Stimulated activated CD4-positive, alpha-beta T cell treated with anti-CD3 and anti-CD28 coated beads, Interleukin-1b, Interleukin-23, amount 100 ng/mL, for 24 hours (primary cell): ENCODE measurements at regions not wholly inside any gene's neighbourhood (a gene's known extent, or its start where the extent isn't known, plus 50 kb on each side); places are given as distances from the start of the nearest gene placed in this dataset.

Experiments
- DNase-seq, 4 experiments: peaks; one replicate each; pipeline ENCODE4 v3.0.0-alpha.2; 2020; ENCODE audit warnings: low read depth in 4 of 4, low spot score in 1 of 4

DNA sequence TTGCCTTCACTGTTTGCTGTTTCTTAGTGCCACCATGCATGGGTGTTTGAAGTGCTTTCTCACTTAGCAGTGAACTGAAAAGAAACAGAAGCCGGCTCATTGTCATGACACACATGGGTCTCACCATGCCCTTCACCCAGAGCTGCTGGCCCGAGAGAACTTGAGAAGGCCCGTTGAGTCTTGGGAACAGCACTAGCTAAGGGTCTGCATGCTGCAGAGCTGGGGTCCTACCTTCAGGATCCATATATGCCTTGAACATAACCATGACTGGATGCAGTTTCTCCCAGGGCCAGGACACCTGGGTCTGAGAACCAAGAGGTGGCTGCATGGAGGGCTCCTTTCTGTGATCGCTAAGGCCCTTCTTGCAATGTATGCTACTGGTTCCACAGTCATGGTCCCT, 245.5 kb upstream of the HS6ST1 start:
- no peak for DNase-seq

DNA sequence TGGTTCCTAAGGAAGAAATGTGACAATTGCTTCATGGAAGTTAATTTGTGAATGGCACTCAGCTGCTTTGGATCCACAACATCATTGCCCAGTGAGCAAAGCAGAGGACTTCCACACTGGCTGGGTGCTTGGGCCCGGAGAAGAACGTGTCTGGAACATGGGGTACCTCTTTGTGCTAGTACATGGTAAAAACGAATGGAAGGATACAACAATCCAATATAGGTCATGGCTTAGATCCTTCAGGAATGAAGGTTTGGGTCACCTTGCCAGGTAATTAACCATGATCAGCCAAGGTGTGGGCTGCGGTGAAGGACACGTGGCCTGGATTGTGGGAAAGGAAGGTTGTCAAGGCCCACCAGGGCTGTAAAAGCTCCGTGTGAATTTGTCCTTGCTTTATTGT, 245.9 kb upstream of the HS6ST1 start:
- no peak for DNase-seq

DNA sequence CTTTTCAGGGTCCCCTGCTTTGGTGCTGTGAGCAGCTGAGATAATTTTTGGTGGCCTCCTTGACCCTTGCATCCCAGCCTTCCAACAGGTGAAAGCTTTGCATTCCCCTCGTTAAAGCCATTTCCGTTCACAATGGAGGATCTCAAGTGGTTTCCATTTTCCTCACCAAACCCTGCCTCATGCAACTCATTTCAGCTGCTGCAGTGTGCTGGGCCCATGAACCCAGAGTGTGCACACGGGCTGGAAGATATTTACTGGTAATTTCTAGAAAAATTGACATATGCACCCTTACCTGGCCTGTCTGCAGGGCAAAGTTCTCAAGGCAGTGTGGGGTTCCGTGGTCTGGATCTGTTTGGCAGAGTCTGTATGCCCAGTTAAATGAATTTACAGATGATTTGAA, 246.8 kb upstream of the HS6ST1 start:
- no peak for DNase-seq

DNA sequence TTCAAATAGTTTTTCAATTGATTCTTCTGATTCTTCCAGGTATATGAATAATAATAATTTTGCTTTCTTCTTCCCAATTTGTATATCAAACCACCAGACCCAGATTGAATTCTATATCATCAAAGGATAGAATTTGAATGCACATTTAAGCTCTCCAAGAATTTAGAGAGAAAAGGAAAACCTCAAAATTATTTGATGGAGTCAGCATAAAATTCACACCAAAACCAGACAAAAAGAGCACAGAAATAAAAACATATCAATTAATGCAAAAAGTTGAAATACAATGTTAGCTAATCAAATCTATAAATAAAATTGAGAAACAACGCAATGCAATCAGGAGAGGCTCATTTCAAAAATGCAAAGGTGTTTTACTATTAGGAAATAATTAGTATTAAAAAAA, 248.0 kb upstream of the HS6ST1 start:
- no peak for DNase-seq

DNA sequence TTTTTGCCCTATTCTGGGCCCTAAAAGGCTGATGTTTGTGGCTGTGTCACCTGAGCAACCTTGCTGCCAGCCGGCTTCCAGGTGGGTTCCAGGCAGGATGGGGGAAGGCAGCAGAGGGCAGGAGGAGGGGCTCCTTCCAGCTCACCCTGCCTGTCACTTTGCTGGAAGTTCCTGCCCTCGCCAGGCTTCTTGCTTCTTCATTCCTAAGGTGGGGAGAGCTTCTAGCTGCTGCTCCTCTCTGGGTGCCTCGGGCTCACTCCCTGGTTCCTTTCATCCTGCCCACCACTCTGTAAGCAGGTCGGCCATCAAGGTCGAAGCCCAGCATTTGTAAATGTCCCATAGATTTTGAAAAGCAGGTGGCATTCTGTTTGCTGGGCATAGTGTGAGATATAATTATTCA, 249.4 kb upstream of the HS6ST1 start:
- no peak for DNase-seq

DNA sequence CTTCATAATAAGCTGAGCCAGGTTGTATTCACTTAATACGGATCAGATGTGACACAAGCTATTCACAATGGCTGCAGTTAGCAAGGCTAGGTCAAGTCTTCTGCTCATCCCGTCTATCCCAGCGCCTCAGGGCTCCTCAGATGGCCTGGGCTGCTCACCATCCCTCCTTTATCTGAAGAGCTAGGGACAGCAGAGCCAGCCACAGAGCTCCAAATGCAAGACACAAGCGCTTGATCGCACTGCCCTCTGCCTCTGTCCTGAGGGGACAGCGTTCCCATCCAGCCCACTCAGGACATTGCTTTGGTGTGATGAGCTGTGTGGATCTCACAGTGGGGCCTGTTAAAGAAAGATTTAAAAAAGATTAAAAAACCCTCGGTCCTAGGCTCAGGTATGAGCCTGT, 254.4 kb upstream of the HS6ST1 start:
- DNase-seq = no peak

DNA sequence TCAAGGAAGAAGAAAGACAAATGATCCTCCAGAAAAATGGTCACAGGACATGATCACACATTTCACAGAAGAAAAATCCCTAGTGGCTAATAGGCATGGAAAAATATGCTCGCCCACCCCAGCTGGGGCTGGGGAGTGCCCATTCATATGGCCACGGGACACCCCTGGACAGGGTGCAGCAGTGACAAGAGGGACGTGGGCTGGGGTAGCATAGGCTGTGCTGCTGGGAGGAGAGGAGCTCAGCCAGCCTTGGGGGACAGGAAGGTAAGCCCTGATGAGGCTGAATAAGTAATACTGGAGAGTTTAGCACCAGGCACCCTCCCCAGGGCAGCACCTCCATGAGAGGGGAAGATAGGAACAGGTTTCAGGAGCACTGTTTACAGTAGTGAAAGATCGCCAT, 254.9 kb upstream of the HS6ST1 start:
- no peak for DNase-seq

DNA sequence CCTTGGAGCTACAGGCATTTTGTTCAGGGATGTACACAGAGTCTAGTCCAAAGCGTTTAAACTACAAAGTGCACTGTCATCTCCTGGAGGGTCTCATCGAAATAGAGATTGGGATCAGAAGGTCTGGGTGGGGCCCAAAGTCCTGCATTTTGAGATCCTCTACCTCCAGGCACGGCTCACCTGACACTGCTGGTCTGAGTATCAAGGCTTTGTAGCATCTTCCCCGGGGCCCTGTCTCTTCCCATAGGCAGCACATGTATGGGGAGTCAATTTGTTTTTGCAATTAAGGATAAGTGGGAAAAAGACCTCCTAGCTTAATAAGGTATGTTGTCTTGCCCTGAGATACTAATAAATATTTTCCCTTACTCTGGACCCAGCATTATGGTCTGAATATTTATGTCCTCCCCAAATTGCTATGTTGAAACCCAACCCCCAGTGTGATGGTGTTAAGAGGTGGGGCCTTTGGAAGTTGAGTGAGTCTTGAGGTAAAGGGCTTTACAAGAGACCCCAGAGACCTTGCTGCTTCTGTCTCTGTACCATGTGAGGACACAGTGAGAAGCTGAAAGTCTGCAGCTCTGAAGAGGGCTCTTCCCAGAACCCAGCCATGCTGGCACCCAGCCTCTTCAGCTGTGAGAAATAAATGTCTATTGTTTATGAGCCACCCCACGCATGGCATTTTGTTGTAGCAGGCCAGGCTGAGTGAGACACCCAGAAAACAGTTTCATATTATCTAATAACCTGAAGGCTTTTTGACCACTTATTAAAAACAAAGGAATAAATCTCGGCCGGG, 258.7 kb upstream of the HS6ST1 start:
- DNase-seq = no peak

DNA sequence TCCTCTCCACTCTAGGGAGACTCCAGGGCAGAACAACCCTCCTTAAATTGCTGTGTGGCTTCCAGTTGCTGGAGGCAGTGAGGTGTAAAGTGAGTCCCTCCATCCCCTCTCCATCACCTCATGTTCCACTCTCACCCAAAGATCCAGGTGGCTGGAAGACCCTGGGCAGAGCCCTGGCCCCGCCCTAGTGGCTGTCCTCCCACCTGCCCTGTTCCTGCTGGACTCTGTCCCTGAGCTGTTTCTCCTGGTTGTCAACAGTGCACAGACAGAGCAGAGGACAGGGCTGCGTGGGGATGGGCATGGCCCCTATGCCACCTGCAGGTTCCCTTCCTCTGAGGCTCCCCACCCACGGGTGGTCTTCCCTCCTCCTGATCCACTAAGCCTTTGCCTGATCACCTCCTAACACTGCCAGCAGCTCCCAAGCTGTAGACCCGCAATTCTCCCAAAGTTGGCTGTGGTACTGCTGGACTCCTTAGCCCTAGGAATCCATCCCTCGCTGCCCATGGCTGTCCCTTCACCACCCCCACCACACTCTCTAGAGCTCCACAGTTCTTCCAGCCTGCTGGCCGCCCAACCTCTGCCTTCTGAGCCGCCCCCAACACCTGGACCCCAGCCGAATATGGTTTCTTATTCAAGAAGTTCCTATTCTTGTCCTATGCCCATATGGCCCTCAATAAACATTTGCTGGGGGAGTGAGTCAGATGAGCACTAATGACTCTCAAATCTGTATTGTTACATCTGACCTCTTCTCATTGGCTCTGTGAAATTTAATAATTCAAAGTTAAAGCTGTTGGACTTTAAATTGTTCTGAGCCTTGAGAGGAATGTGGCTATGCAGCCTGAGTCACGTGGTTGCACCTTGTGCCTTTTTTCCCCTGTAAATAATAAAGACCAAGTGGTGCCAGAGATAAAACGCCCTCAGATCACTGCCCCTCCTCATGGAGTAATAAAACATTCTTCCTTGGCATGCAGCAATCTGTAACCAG, 260.0 kb upstream of the HS6ST1 start:
- no peak for DNase-seq

DNA sequence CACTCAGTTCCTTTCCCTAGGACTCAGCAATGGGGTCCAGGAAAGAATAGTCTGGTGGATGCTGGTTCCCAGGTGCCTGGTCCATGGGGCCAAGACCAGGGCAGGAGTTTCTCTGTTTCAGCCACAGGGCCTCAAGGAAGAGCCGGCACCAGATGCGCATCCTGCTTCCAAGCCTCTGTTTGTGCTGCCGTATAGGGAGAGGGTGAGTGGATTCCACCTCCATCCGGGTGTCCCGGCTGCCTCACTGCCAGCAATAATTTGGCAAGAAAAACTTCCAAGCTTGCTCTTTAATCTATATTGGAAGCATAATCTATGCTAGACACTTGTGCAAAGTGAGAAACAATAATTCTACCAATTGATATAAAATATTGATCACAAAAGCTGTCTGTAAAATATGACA, 261.2 kb upstream of the HS6ST1 start:
- DNase-seq = no peak

DNA sequence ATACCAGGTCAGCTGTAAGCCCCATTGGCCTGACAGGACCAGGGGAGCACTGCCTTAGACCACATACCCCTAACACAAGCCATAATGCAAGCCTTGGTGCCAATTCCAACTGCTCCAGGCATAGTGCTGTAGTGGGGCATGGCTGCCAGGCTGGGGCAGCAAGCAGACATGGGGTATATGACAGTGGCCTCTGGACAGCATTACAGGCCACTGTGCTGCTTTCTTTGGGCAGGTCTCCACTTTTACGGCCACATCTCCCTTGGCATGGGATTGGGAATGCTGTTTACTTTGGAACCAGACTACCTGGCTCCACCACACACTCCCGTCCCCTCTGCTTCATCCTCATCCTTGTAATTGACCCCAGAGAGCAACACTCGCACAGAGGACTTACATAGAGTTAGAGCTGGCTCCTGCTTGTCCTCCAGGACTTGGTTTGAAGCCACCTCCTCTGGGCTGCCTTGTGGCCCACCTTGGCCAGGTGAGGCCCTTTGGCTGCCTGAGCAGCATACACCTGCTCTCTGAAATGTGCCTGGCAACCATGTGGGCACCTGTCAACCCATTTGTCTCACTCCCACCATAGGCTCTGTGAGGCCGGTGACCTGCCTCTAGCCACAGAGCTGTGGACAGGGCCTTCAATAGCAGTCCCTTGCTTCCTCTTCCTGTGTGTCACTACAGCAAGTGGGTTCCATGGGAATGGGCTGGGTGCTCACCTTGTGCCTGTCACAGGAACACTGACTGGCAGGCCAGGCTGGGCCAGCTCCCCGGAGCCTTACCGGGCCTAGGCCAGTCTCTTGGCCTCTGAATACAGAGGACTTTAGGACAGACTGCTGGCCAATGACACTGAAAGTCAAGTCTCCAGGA, 262.6 kb upstream of the HS6ST1 start:
- no peak for DNase-seq

DNA sequence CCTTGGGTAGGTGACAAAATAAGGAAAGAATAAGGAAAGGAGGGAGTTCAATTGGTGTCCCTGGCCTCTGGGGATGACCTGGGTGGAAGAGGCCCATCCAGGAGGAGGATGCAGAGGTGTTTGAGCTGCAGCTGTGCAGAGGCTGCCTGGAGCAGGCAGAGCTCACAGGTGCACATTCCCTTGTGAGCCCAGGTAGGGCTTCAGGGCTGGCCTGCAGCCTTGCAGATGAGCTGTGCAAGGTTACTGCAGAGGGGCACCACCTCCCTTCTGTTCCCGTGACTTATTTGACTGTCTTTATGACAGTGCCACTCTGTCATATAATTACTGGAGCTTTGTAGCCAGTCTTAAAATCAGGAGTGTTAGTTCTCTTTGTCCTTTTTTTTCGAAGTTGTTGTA, 263.2 kb upstream of the HS6ST1 start:
- no peak for DNase-seq

DNA sequence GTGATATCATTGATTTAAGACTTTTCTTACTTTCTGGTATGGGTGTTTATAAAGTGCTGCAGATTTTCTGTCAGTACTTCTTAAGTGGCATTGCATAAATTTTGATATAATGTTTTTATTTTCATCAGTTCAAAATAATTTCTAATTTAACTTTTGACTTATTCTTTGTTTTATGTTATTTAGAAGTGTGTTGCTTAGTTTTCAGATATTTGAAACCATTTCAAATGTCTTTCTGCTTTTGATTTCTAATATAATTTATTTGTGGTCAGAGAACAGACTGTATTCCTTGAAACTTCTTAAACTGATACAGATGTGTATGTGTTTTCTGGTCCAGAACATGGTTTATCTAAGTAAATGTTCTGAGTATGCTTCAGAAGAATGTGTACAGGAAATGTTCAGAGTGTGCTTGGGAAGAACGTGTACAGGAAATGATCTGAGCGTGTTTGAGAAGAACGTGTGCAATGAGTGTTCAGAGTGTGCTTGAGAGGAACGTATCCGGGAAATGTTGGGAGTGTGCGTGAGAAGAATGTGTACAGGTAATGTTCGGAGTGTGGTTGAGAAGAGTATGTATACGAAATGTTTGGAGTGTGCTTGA, 265.7 kb upstream of the HS6ST1 start:
- no peak for DNase-seq

DNA sequence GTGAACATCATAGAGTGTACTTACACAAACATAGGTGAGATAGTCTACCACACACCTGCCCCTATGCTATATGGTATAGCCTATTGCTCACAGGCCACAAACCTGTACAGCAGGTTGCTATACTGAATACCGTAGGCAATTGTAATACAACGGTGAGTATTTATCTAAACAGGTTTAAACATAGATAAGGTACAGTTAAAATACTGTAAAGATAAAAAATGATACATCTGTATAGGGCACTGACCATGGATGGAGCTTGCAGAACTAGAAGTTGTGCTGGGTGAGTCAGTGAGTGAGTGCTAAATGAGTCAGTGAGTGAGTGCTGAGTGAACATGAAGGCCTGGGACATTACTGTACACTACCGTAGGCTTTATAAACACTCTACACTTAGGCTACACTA, 267.0 kb upstream of the HS6ST1 start:
- no peak for DNase-seq

DNA sequence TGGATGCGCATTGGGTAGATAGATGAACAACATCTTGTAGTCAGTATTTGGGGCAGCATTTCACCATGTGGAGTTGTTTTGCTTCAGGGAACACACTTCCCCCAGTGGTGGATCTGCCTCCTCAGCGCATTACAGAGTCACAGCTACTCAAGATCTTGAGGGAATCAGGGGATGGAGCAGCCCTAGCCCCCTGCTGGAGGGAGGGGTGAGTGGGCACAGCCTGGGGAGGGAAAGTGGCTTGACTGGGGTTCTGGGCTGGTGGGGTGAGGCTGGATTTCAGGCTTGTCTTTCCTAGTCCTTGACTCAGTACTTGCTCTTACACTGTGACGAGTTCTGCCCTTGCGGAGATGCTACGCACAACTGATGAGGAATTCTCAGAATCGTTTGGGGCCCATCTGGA, 271.0 kb upstream of the HS6ST1 start:
- no peak for DNase-seq

DNA sequence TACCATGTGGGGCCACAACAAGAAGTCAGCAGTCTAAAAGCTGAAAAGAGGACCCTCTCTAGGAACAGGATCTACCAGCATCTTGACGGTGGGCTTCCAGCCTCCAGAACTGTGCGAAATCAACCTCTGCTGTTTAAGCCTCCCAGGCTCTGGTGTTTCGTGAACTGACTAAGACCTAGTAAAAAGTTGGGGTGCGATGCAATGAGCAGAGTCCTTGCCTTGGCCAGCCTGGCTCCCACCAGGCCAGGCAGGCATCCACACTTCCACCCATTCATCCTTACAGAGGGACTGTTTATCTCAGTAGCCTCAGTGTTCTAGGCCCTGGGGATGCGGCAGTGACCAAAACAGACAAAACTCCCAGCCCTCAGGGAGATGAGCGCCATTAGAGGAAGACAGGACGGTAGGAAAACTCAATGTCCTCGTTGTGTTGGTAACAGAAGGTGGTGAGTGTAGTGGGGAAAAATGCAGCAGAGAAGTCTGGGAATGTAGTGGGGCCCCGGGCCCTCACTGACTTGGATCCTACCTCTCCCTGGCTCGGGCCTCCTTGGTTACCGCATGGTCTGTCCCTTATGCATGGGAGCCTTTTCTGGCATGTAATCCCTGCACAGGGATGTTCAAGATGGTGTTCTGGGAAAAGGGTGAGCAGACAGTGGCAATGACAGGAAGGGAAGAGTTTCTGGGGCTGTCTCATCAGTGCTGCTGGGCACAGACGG, 271.8 kb upstream of the HS6ST1 start:
- DNase-seq = no peak

DNA sequence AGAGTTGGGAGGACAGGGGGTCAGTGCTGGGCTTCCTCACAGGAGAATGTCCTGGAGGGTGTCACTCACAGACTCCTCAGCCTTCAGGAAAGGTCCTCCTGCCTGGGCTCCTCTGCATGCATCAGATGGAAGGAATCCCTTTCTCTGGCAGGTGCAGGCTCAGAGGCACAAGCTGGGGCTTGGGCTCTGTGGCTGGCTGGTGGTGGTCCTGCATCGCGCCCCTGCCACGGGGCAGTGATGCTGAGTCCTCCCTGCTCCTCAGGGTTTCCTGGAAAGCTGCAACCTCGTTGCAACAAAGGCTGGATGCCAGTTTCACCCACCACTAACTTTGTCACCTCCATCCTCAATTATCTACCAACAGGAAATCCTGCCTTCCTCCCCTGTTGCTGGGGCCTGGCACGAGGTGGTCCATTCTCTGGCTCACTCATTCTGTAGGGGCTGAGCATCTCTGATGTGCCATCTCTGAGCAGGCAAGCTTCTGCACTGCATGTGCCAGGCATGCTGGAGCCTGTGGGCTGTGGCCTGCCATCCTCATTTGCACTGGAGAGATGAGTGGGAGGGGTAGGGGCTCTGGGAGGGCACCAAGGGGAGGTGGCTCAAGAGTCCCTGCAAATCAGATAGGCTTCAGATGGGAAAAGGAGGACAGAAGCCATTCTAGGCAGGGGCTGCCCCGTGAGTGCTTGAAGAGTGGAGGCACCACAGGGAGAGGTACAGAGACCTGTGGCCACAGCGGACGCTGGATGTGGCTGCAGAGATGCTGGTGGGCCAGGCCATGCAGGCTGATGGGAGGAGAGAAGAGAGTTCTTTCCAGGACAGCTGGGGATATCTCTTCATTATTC, 272.6 kb upstream of the HS6ST1 start:
- DNase-seq = no peak

DNA sequence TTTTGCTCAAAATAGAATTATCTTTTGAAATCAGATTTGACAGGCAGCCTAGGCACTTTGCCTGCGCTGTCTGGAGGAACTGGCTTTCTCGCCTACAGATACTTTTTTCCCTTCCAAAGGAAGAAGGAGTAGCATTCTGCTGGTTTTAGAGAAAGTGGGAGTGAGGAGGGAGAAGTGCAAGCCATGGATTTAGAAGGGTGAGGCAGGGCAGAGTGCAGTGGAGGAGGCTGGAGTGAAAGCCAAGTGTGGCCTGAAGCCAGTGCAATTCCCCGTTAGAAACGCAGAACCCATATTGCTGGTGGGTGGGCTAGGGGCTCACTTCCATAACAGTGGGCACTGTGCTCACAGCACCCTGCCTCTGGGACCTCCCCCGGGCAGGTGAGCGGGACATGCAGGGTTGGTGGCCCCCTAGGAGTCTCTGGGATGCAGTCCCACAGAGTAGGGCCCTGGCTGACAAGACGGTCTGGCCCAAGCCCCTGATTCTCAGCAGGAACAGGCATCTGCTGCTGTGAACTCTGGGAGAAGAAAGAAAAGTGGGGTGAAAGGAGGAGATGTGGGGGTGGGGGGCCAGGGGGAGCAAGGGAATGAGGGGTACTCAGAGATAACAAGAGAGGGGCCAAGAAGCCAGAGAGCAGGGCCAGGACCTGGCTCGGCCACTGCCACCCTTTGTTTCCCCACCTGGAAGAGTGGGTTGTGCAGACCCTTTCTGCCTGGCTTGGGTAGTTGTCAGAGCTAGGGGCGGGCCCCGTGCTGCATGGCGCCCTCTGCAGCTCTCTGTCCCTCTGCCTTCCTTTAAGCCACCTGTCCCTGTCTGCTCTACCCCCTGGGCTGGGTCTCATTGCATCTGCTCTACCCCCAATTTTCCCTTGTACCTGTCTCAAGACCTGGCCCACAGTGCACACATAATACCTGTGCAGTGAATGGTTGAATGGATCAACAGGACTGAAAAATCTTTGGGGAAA, 273.5 kb upstream of the HS6ST1 start:
- no peak for DNase-seq
